ENCODE measurements at regions not wholly inside any gene's neighbourhood (a gene's known extent, or its start where the extent isn't known, plus 50 kb on each side); places are given as distances from the start of the nearest gene placed in this dataset.
A peak's percentile ranks its signal among the peaks of the same experiment; 100 is the strongest.
"Not testable (repeated sequence)": the region's sequence is repeated elsewhere in the genome, so short reads cannot be mapped to it uniquely, and the experiment has no call there.

DNA sequence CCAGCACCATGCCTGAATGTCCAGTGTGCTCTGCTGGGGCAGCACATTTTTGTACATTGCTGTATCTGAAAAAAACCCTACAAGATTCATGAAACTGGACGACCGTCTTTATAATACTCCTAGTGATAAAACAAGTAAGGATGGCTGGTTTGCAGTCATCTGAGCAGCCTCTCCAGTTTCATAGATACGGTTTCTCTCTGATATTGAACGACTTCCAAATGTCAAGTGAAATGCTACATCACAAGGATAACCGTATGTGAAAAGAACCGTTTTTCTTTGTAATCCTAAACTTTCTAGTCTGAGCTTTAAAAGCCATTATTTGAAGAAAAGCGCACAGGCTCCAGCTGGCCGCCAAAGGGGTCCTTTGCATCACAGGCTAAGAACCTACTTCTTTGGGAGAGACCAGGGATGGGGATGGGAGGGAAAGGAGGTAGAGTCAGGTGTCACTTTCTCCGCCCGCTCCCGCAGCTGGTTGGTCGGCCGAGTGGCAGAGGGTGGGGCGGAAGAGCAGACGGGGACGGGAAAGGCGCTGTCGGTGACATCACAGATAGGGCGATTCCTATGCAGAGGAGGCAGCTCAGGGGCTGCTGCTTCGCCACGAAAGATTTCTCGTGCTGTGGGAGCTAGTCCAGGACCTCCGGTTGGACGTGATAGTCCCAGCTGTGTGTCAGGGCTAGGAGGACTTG is 180.4 kb upstream of the NOTCH2NLA start:
- peak in 1 of 2 donors; percentile 2 for DNase-seq

DNA sequence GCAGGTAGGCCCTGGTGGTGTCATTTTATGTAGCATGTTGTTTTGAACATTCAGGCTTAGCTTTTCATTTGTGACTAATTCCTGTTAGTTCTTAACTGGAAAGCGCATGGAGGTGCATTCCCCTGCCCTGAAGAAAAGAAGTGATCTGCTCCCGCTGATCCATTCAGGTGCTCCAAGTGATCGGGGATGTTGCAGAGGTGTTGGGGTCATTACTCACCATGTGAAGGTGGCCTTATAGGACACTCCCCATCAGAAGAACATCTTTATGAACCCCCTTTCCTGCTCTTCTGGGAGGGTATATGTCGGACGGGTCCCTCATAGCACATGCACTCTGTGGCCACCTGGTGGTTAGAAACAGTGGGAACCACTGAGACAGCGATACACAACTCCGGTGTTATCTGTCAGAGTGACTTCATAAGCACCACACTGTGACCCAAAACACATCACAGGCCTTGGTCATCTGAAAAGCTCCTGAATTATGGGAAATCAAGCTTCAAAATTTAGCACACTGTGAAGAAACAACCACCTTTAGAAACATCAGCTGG is 172.5 kb upstream of the NOTCH2NLA start:
- peak in 1 of 2 donors; percentile 2 for DNase-seq

GRCh38 chr1:146400173-146401121 is 171.6 kb upstream of the NOTCH2NLA start:
- DNase-seq, result not testable (repeated sequence)

GRCh38 chr1:146399225-146399624 is 170.4 kb upstream of the NOTCH2NLA start:
- not testable (repeated sequence) for DNase-seq

DNA sequence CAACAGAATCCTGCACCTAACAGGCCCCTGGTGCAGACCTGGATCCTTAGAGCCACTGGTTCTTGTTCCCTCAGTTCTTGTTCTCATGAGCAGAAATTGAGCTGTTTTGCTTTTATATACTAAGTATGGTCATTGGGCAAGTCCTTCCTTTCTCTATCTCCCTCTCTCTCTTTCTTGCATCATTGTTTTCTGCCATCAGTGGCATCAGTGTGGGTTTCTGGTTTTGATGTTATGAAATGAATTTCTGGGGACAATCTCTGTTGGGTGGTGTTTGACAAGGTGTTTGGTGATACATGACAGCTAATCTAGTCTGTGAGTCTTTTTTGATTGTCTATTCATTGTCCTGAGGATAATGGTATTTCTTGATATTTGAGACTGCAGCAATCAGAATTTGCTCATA is 168.0 kb upstream of the NOTCH2NLA start:
- not testable (repeated sequence) for DNase-seq

DNA sequence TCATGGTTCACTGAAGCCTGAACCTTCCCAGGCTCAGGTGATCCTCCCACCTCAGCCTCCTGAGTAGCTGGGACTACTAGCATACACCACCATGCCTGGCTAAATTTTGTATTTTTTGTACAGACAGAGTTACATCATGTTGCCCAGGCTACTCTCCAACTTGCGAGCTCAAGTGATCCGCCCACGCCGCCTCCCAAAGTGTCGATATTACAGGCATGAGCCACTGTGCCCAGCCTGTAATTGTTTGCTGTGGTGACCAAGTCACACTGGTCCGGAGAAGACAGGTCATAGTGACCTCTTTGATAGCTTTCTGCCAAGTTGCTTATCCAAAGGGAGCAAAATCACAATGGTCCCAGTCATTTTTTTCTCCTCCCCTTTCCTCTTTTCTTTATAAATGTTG is 167.4 kb upstream of the NOTCH2NLA start:
- not testable (repeated sequence) for DNase-seq

- not testable (repeated sequence) for DNase-seq
Measured at GRCh38 chr1:146393796-146394195, 165.0 kb upstream of the NOTCH2NLA start.

DNA sequence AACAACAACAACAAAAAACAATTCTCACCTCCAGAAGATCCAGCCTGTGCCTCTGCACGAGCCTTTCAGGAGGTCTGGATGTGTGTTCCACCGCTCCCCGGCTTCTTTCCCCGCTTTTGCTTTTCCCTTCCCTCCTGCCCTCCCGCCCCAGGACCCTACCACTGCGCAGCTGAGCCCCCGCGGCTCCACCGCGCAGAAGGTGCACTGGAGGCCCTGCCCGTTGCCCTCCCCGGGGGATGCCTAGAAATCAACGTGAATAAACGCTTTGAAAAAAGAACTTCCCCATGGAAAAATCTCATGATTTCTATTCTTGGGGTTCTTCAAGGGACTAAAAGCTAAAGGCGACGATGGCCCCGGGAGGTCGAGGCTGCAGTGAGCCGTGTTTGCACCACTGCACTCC is 164.3 kb upstream of the NOTCH2NLA start:
- DNase-seq, result not testable (repeated sequence)

GRCh38 chr1:146389178-146389577 is 160.4 kb upstream of the NOTCH2NLA start:
- peak in 1 of 2 donors; percentile 2 for DNase-seq

DNA sequence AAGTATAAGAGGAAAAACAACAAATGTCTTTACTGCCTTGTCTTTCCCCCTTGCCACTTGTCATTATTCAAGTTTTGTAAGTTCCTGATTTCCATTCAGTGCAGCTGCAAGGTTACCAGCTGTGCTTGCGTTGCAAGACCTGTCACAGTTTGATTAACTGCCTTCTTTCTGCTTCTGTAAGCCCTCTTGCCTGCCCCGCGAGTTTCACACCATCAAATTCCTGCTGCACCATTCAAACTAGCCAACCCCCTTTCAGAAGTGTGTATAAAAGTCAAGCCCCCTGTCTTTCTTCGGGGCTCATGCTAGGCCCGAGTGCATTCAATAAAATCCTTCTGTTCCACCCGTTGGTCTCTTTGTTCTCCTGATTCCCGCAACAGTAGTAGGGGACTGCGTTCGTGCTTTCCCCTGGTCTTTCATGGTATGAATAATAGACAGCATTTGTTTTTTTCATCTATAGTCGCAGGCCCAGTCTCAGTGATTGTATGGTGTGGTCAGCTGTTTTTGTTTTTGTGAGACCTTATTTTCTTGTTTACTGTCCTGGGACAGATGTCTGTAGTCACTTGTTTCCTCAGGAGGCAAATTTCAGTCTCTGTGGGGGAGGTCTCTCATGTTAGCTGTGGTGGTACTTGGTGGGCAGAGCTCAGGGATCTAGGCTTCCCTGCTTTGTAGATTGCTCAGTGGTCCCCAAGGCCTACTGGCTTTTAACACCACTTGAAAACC is 159.1 kb upstream of the NOTCH2NLA start:
- peak; percentile 25 to 37 for DNase-seq

- DNase-seq, result peak; percentile 96 to 97
Measured at GRCh38 chr1:146386851-146387749, 158.3 kb upstream of the NOTCH2NLA start.

DNA sequence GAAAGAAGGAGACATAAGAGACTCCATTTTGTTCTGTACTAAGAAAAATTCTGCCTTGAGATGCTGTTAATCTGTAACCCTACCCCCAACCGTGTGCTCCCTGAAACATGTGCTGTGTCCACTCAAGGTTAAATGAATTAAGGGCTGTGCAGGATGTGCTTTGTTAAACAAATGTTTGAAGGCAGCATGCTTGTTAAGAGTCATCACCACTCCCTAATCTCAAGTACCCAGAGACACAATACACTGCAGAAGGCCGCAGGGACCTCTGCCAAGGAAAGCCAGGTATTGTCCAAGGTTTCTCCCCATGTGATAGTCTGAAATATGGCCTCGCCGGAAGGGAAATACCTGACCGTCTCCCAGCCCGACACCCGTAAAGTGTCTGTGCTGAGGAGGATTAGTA is 152.4 kb upstream of the NOTCH2NLA start:
- not testable (repeated sequence) for DNase-seq

GRCh38 chr1:146376708-146377496 is 148.1 kb upstream of the NOTCH2NLA start:
- DNase-seq, result peak; percentile 98 to 99

DNA sequence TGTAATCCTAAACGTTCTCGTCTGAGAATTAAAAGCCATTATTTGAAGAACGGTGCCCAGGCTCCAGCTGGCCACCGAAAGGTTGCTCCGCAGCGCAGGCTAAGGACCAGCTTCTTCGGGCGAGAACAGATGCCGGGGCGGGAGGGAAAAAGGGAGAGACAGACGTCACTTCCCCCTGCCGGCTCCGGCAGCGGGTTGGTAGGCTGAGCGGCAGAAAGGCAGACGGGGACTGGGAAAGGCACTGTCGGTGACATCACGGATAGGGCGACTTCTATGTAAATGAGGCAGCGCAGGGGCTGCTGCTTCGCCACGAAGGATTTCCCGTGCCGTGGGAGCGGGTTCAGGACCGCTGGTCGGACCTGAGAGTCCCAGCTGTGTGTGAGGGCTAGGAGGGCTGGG is 147.5 kb upstream of the NOTCH2NLA start:
- DNase-seq, result peak; percentile 76 to 81

DNA sequence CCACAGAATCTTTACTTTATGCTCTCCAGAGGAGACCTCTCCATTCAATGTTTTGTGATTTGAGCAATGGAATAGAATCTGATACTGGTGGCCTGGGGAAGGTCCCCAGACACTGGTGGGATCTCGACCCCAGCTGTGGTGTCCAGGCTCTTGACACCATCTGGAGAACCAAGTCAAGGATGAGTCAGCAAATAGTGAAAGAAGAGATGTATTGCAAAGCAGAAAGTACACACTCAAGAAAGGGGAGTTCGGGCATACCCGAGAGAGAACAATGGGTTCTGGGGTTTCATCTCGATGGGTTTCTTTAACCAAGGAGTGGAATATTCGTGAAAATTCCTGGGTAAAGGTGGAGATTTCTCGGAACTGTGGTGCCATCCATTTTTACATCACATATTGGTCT is 146.3 kb upstream of the NOTCH2NLA start:
- DNase-seq, result not testable (repeated sequence)

- peak; percentile 1 for DNase-seq
Measured at GRCh38 chr1:146369940-146370339, 141.1 kb upstream of the NOTCH2NLA start.

- not testable (repeated sequence) for DNase-seq
Measured at GRCh38 chr1:146355373-146355772, 126.6 kb upstream of the NOTCH2NLA start.

GRCh38 chr1:146326863-146327262 is 98.0 kb upstream of the NOTCH2NLA start:
- DNase-seq, result not testable (repeated sequence)

GRCh38 chr1:146324463-146324862 is 95.6 kb upstream of the NOTCH2NLA start:
- not testable (repeated sequence) for DNase-seq

GRCh38 chr1:146323302-146323701 is 94.5 kb upstream of the NOTCH2NLA start:
- DNase-seq, result not testable (repeated sequence)

GRCh38 chr1:146322893-146323292 is 94.1 kb upstream of the NOTCH2NLA start:
- DNase-seq, result not testable (repeated sequence)
